Activated CD8-positive, alpha-beta memory T cell treated with anti-CD3 and anti-CD28 coated beads for 4 hours (primary cell): ENCODE measurements at regions not wholly inside any gene's neighbourhood (a gene's known extent, or its start where the extent isn't known, plus 50 kb on each side); places are given as distances from the start of the nearest gene placed in this dataset.

ENCODE experiments used
- DNase-seq, 2 donors: peaks; one replicate each; pipeline ENCODE4 v3.0.0-alpha.2; 2020; ENCODE audit warnings: low read depth in 2 of 2

- no peak for DNase-seq
These were observed 995.7 kb downstream of the FLRT2 start for GRCh38 chr14:86525673-86526072.

GRCh38 chr14:86521843-86522242 lies 991.9 kb downstream of the FLRT2 start:
- DNase-seq, result no peak

DNA sequence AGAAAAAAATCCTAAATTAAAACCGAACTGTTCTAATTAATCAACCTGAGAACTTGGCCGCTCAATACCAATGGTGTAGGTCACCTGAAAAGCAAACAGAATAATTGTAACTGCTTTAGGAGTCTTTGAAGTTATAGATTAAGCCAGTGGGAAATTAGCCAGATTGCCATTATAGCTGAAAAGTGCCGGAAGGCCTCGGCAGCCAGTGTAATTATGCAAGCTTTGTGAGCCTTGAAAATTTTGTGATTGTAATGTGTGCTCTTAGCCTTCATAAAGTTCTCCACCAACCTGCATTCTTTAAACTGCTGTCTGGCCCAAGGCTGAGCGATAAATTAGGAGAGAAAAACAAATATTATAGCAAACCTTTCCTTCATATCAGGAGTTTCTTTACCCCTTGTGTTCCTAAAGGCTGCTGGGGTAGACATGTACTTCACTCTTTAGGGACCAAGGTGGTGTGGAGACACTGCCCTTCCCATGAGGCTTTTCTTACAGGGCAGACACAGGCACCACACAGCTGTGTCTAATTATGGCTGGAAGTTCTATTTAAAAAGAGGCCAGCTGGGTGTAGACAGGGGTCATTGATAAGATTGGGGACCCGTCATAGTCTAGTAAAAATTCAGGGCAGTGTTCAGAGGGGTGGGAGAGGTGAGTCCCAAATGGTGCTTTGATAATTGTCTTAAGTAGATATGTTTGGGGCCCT lies 991.2 kb downstream of the FLRT2 start:
- DNase-seq, result no peak

GRCh38 chr14:86518298-86518697 lies 988.4 kb downstream of the FLRT2 start:
- DNase-seq, result no peak

GRCh38 chr14:86515195-86515594 lies 985.3 kb downstream of the FLRT2 start:
- DNase-seq, result no peak

- no peak for DNase-seq
These were observed 983.6 kb downstream of the FLRT2 start for GRCh38 chr14:86513564-86513963.

DNA sequence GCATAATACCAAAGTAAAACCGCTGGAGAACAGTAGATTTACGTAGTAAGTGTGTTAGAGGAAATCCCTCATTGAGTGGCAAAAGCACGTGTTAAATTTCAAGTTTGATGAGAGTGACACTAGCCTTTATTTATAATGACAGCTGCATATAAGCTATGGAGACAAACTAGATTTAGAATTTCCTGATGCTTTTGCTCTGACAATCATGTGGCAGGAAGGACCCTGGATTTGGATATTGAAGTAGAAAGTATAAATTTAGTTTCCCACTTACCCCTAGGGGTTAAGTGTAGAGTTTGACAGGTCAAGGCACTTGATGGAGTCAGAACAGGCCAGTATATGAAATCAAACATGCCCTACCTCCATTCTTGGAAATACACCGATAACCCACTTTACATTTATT lies 983.1 kb downstream of the FLRT2 start:
- no peak for DNase-seq

DNA sequence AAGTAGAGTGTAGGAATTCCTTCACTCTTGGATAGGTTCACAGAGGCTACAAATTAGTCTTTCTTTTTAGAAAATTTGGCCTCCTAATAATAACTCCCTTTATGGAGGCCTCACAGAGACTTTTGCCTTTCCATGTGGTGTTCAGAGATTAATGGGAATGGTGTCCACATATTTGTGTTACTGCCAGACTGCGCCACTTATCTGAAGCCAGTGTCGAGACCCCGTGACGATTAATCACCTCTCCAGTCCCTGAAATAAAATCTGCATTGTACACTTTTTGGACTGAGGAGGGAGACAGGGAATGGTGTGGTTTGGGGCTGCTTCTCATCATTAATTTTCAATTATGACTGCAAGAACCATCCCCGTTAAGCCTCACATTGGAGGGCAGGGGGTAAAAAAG lies 980.5 kb downstream of the FLRT2 start:
- DNase-seq, result no peak

GRCh38 chr14:86505808-86506207 lies 975.9 kb downstream of the FLRT2 start:
- DNase-seq, result no peak

DNA sequence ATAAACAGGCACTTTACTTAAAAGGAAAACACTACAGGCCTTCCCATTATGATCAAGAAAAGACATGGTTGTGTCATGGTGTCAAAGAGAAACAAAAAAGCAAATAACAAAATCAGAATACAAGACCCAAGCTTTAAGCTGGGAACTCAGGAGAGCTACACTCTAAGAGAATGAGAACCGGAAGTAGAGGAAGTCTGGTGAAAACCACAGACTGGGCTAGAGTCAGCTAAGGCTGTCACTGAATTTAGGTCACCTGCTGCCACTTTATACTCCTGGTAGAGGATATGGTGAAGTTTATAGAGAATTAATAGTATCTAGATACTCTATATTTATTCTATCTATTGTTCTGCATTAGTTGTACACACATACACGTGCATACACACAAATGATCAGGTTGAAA lies 971.7 kb downstream of the FLRT2 start:
- DNase-seq, result no peak

GRCh38 chr14:86491743-86492142 lies 961.8 kb downstream of the FLRT2 start:
- DNase-seq, result no peak

- DNase-seq, result no peak
These were observed 951.2 kb downstream of the FLRT2 start for GRCh38 chr14:86481104-86481503.

DNA sequence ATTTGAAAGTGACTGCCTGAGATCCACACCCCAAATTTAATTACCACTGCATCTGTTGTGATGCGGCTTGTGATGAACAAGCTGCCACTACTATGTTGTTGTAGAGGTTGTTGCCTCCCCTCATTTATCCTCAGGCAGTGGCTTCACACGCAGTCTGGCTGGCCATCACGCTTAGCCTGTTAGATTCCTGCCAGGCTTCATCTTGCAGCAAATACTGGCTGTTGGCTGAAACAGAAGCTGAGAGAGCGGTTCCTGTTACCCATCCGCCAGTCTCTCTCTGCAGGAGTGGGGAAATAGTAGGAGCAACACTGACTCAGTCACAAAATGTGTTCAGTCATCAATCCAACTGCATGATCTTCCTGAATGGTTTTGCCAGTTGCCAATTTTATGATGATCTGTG lies 934.4 kb downstream of the FLRT2 start:
- no peak for DNase-seq

- DNase-seq, result no peak
These were observed 932.3 kb downstream of the FLRT2 start for GRCh38 chr14:86462193-86462753.

DNA sequence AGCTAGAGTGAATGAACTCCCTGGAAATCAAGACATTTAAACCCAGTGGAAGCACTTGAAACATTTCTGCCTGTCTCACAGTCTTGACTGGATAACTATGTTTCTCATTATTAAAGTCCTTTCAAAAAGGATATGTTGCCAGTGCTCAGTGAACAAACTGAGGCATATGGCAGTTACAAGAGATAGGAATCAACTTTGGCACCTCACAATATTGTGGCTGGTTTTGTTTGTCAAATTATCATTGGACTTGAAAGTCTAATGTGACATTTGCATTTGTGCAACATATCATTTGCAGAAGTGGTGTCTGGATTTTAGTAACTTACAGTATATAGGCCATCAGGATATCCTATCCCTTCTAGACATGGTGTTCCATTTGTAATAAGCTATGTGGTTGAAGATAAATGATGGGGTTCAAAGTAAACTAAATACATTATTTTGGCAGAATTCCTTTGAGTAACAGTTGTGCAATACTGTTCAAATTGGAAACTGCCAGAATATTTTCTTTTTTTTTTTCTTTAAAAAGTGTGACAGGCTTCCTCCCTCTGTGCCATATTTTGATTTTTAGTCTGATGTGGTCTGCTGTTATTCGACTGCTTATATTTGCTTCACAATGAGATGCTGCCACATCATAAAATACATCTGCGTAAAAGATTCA lies 927.7 kb downstream of the FLRT2 start:
- DNase-seq, result no peak

- DNase-seq, result no peak
These were observed 920.1 kb downstream of the FLRT2 start for GRCh38 chr14:86450085-86450484.

DNA sequence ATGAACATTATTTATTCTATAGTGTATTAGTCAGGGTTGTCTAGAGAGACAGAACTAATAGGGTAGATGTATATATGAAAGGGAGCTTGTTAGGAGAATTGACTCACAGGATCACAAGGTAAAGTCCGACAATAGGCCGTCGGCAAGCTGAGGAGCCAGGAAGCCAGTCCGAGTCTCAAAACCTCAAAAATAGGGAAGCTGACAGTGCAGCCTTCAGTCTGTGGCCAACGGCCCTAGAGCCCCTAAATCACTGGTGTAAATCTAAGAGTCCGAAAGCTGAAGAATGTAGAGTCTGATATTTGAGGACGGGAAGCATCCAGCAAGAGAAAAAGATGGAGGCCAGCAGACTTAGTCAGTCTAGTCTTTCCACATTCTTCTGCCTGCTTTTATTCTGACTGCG lies 912.2 kb downstream of the FLRT2 start:
- no peak for DNase-seq

- DNase-seq, result no peak
These were observed 900.9 kb downstream of the FLRT2 start for GRCh38 chr14:86430853-86431252.

- no peak for DNase-seq
These were observed 893.3 kb downstream of the FLRT2 start for GRCh38 chr14:86423214-86423613.

- no peak for DNase-seq
These were observed 890.2 kb downstream of the FLRT2 start for GRCh38 chr14:86420131-86420530.

DNA sequence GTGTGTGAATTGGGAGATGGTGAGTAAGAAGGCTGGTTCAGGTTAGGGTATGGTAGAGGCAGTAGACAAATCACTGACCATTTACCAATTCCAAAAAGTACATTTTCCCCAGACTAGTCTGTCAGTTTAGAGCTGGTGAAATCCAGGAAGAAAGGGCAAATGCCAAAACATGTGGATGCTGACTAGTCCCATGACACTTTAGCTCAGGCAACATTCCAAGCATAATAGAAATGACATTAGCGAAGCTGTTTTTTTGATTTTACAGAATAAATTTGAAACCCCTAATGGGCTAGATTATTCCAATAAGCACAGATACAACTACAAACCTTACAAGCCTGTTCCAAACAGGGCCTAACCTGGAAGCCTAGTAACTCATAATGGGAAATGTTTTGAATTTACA lies 884.2 kb downstream of the FLRT2 start:
- DNase-seq, result no peak

GRCh38 chr14:86404989-86405649 lies 875.2 kb downstream of the FLRT2 start:
- no peak for DNase-seq

DNA sequence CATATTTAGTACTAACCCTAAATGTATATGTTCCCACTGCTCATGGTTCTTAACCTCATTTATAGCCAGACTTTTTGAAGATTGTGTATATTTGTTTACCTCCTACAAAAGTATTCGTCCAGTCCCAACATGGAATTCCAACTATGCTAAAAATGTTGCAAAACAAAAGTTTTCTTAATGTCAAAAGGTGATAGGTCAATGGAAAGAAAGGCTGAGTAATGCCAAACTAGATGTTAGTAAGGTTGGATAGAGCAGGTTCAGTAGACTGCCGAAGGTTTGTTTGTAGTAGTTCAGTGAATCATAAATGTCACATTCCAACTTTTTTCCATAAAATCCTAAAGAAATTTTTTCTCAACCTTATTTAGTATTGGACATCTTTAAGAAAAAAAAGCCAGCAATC lies 874.5 kb downstream of the FLRT2 start:
- no peak for DNase-seq
